HCT116 (cell line): ENCODE measurements at regions not wholly inside any gene's neighbourhood (a gene's known extent, or its start where the extent isn't known, plus 50 kb on each side); places are given as distances from the start of the nearest gene placed in this dataset.
"Not testable (repeated sequence)": the region's sequence is repeated elsewhere in the genome, so short reads cannot be mapped to it uniquely, and the experiment has no call there.

Experiments used
- ATAC-seq: fragments of 200-7000 bp; cut with Tn5 transposase; 2 replicates; pipeline ENCODE4 v1.9.1; 2020; ENCODE audit warnings: mild to moderate bottlenecking, moderate library complexity
- BruUV-seq: library from RNA; stranded (reverse); fragments of 400-500 nt; replicated peaks from 2 replicates; lab custom pipeline; 2021; lab: Mats Ljungman, UMichigan
- CTCF ChIA-PET: fragments of 300-600 bp; sonication (Branson Sonifier 250); formaldehyde crosslinking; loops from one replicate; lab custom pipeline; 2021; ENCODE audit warnings: antibody characterized with exemption; lab: Charles Lee
- POLR2A ChIA-PET: fragments of 300-600, 350-600 bp; sonication (Branson Sonifier 250); formaldehyde crosslinking; loops from one replicate; lab custom pipeline; 2021; ENCODE audit warnings: antibody characterized with exemption; lab: Charles Lee
- RAD21 ChIA-PET, 2 experiments: fragments of 300-600 bp; sonication (Branson Sonifier 250); formaldehyde crosslinking; loops; one replicate each; lab custom pipeline; 2023; ENCODE audit warnings: low total read pairs in 2 of 2; ENCODE audit not compliant: uncharacterized antibody in 2 of 2, unreplicated experiment in 2 of 2, low non-redundant PET in 1 of 2; lab: Charles Lee
- DNase-seq: peaks from one replicate; pipeline ENCODE4 v3.0.0-alpha.2; 2010; ENCODE audit warnings: low read depth, low spot score
- H2AFZ ChIP-seq: fragments of 200-600 bp; shearing (Covaris generic), sonication (generic); 2 replicates; pipeline ENCODE4 v1.6.1; 2017; ENCODE audit warnings: low read depth, mixed run types, mixed read lengths, antibody characterized with exemption, low read length; ENCODE audit not compliant: poor library complexity, severe bottlenecking
- H3K27ac ChIP-seq: 2 replicates; pipeline ENCODE4 v1.5.1; 2012; ENCODE audit warnings: low read depth, low read length
- H3K27me3 ChIP-seq: fragments of 200-600 bp; sonication (generic); 2 replicates; pipeline ENCODE4 v1.6.1; 2016; ENCODE audit warnings: mixed run types, low read length, mixed read lengths; ENCODE audit not compliant: insufficient read depth
- H3K36me3 ChIP-seq, 2 experiments: fragments of 200-500 bp in 1 of 2; fragments of 200-600 bp in 1 of 2; sonication (Bioruptor generic) in 1 of 2; sonication (generic) in 1 of 2; 2 replicates each; pipeline versions ENCODE4 v1.5.1 to v1.6.1; 2014 to 2016; ENCODE audit warnings: low read length in 2 of 2, inconsistent platforms in 1 of 2, mixed read lengths in 1 of 2, mixed run types in 1 of 2; ENCODE audit not compliant: insufficient read depth in 2 of 2, control insufficient read depth in 1 of 2
- H3K4me1 ChIP-seq, 2 experiments: fragments of 200-600 bp in 1 of 2; sonication (generic) in 1 of 2; 2 replicates each; pipeline versions ENCODE4 v1.5.1 to v1.6.1; 2012 to 2017; ENCODE audit warnings: low read length in 2 of 2, inconsistent platforms in 1 of 2, mild to moderate bottlenecking in 1 of 2, mixed read lengths in 1 of 2, mixed run types in 1 of 2, moderate library complexity in 1 of 2; ENCODE audit not compliant: insufficient read depth in 2 of 2, control insufficient read depth in 1 of 2
- H3K4me2 ChIP-seq: fragments of 200-600 bp; sonication (generic); 2 replicates; pipeline ENCODE4 v1.6.1; 2017; ENCODE audit warnings: mixed run types, low read length, mixed read lengths
- H3K4me3 ChIP-seq, 2 experiments: fragments of 200-600 bp in 1 of 2; sonication (generic) in 1 of 2; replicated peaks in 1 of 2; 2 replicates each; pipeline ENCODE4 v1.5.1; 2011 to 2016; ENCODE audit warnings: low read length in 2 of 2, control low read depth in 1 of 2, low read depth in 1 of 2, mild to moderate bottlenecking in 1 of 2, mixed read lengths in 1 of 2, mixed run types in 1 of 2
- H3K79me2 ChIP-seq: fragments of 200-600 bp; sonication (generic); 2 replicates; pipeline ENCODE4 v1.6.1; 2017; ENCODE audit warnings: mild to moderate bottlenecking, mixed run types, low read length, moderate library complexity, mixed read lengths; ENCODE audit not compliant: insufficient read depth
- H3K9ac ChIP-seq: fragments of 200-600 bp; sonication (generic); 2 replicates; pipeline ENCODE4 v1.6.1; 2016; ENCODE audit warnings: low read length, mixed read lengths
- H3K9me2 ChIP-seq: fragments of 200-600 bp; sonication (generic), shearing (Covaris generic); 2 replicates; pipeline ENCODE4 v1.6.1; 2017; ENCODE audit warnings: mixed run types, mild to moderate bottlenecking, moderate library complexity; ENCODE audit not compliant: insufficient read depth
- H3K9me3 ChIP-seq, 2 experiments: fragments of 200-500 bp in 1 of 2; fragments of 200-600 bp in 1 of 2; sonication (Bioruptor generic) in 1 of 2; sonication (generic) in 1 of 2; 2 replicates each; pipeline ENCODE4 v1.6.1; 2014 to 2017; ENCODE audit warnings: low read length in 2 of 2, mixed read lengths in 2 of 2, inconsistent platforms in 1 of 2, low read depth in 1 of 2, mild to moderate bottlenecking in 1 of 2, mixed run types in 1 of 2, moderate library complexity in 1 of 2; ENCODE audit not compliant: control insufficient read depth in 1 of 2, insufficient read depth in 1 of 2
- H4K20me1 ChIP-seq: fragments of 200-600 bp; sonication (generic), shearing (Covaris generic); 2 replicates; pipeline ENCODE4 v1.6.1; 2017; ENCODE audit warnings: mixed run types, mild to moderate bottlenecking, moderate library complexity; ENCODE audit not compliant: insufficient read depth
- CBX3 ChIP-seq: IDR thresholded peaks from 2 replicates; pipeline ENCODE4 v1.6.1; 2012; ENCODE audit warnings: low read depth
- EGR1 ChIP-seq: IDR thresholded peaks from 2 replicates; pipeline ENCODE4 v1.6.1; 2012; ENCODE audit warnings: low read depth
- ELF1 ChIP-seq: IDR thresholded peaks from 2 replicates; pipeline ENCODE4 v1.6.1; 2012; ENCODE audit warnings: low read depth, borderline replicate concordance
- EZH2 ChIP-seq: fragments of 200-600 bp; sonication (generic); IDR thresholded peaks from 2 replicates; pipeline ENCODE4 v1.6.1; 2017; ENCODE audit warnings: antibody characterized with exemption, mixed run types
- FOSL1 ChIP-seq: IDR thresholded peaks from 2 replicates; pipeline ENCODE4 v1.6.1; 2012; ENCODE audit warnings: low read depth
- POLR2A ChIP-seq: IDR thresholded peaks from 2 replicates; pipeline ENCODE4 v1.7.0; 2011; ENCODE audit warnings: borderline replicate concordance; ENCODE audit not compliant: insufficient read depth, insufficient read length; ENCODE audit errors: extremely low read depth
- POLR2AphosphoS5 ChIP-seq: IDR thresholded peaks from 2 replicates; pipeline ENCODE4 v1.6.1; 2011; ENCODE audit warnings: mild to moderate bottlenecking, low read depth, low read length, moderate library complexity
- RAD21 ChIP-seq: IDR thresholded peaks from 2 replicates; pipeline ENCODE4 v1.6.1; 2012; ENCODE audit warnings: low read depth, mild to moderate bottlenecking
- SP1 ChIP-seq: IDR thresholded peaks from 2 replicates; pipeline ENCODE4 v1.6.1; 2012; ENCODE audit warnings: low read depth
- TCF7L2 ChIP-seq: IDR thresholded peaks from 2 replicates; pipeline ENCODE4 v1.7.0; 2011; ENCODE audit warnings: borderline replicate concordance, inconsistent platforms; ENCODE audit not compliant: insufficient read depth, insufficient read length; ENCODE audit errors: extremely low read depth
- ZFX ChIP-seq: fragments of 450-650 bp; IDR thresholded peaks from 2 replicates; pipeline ENCODE4 v1.6.1; 2017
- ZNF274 ChIP-seq: fragments of 200-500 bp; sonication (Bioruptor generic); IDR thresholded peaks from 2 replicates; pipeline ENCODE4 v1.6.1; 2014; ENCODE audit warnings: mild to moderate bottlenecking, low read depth, low read length, inconsistent platforms
- intact Hi-C: fragments of 100-400 bp; cut with micrococcal nuclease; formaldehyde crosslinking; loops from 2 replicates; pipeline ENCODE4 v1.10.0; 2022
- TF ChIP-seq, protein P1 (sequence below): IDR thresholded peaks from 2 replicates; pipeline ENCODE4 v1.6.1; 2011; ENCODE audit warnings: mild to moderate bottlenecking, low read length, moderate library complexity; ENCODE audit not compliant: insufficient replicate concordance; ENCODE audit errors: extremely low read depth
- TF ChIP-seq, protein P2 (sequence below), 3 experiments: fragments of 200-600 bp in 1 of 3; sonication (generic) in 1 of 3; IDR thresholded peaks in 2 of 3; conservative IDR thresholded peaks in 1 of 3; 2 replicates each; pipeline ENCODE4 v1.5.1; 2012 to 2017; ENCODE audit warnings: low read depth in 2 of 3, low read length in 2 of 3, antibody characterized with exemption in 1 of 3, borderline replicate concordance in 1 of 3, control low read depth in 1 of 3, mild to moderate bottlenecking in 1 of 3, mixed read lengths in 1 of 3, mixed run types in 1 of 3, moderate library complexity in 1 of 3; ENCODE audit not compliant: insufficient read depth in 1 of 3
- TF ChIP-seq, protein P3 (sequence below): IDR thresholded peaks from 2 replicates; pipeline ENCODE4 v1.6.1; 2012; ENCODE audit warnings: low read depth

DNA sequence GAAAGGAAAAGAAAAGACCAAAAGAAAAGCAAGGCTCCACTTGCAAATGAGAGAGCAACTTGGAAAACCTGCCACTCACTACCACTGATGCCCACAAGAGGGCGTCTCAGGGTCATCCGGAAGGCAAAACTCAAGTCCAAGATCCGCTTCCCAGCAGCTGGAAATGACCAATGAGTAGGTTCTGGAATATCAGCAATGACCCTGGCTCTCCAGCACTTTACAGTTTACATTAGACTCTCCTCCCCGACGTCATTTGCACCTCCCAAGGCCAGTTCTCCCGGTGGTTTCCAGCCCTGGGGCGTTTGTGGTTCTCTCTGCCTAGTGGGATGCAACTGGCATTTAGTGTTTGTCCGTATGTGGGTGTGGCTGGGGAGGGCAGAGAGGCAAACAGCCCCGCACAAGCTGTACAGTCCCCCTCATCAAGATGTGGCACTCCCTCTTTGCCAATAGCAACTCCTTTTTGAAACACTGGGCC lies 193.8 kb upstream of the ZNF618 start:
- DNase-seq (peak; percentile 83), ATAC-seq (peak; percentile 85)
- POLR2A ChIA-PET = no interaction called here
- TF ChIP-seq ELF1 (no peak), EGR1 (no peak), POLR2A (no peak), TCF7L2 (no peak), RAD21 (peak; percentile 89), POLR2AphosphoS5 (no peak), ZNF274 (no peak), ZFX (no peak), SP1 (no peak), CBX3 (no peak), EZH2 (no peak), FOSL1 (no peak)
- TF ChIP-seq, protein P1, sequence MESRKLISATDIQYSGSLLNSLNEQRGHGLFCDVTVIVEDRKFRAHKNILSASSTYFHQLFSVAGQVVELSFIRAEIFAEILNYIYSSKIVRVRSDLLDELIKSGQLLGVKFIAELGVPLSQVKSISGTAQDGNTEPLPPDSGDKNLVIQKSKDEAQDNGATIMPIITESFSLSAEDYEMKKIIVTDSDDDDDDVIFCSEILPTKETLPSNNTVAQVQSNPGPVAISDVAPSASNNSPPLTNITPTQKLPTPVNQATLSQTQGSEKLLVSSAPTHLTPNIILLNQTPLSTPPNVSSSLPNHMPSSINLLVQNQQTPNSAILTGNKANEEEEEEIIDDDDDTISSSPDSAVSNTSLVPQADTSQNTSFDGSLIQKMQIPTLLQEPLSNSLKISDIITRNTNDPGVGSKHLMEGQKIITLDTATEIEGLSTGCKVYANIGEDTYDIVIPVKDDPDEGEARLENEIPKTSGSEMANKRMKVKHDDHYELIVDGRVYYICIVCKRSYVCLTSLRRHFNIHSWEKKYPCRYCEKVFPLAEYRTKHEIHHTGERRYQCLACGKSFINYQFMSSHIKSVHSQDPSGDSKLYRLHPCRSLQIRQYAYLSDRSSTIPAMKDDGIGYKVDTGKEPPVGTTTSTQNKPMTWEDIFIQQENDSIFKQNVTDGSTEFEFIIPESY = no peak
- TF ChIP-seq, protein P2, sequence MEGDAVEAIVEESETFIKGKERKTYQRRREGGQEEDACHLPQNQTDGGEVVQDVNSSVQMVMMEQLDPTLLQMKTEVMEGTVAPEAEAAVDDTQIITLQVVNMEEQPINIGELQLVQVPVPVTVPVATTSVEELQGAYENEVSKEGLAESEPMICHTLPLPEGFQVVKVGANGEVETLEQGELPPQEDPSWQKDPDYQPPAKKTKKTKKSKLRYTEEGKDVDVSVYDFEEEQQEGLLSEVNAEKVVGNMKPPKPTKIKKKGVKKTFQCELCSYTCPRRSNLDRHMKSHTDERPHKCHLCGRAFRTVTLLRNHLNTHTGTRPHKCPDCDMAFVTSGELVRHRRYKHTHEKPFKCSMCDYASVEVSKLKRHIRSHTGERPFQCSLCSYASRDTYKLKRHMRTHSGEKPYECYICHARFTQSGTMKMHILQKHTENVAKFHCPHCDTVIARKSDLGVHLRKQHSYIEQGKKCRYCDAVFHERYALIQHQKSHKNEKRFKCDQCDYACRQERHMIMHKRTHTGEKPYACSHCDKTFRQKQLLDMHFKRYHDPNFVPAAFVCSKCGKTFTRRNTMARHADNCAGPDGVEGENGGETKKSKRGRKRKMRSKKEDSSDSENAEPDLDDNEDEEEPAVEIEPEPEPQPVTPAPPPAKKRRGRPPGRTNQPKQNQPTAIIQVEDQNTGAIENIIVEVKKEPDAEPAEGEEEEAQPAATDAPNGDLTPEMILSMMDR (IDR thresholded peaks at IDR 0.05 in 2 of 3, conservative IDR thresholded peaks at IDR 0.05 in 1 of 3; ENCODE audit: borderline replicate concordance in 1 of 3, insufficient read depth in 1 of 3, low read depth in 2 of 3, low read length in 2 of 3) = peak; percentile 74 to 96 (median 93)
- TF ChIP-seq, protein P3, sequence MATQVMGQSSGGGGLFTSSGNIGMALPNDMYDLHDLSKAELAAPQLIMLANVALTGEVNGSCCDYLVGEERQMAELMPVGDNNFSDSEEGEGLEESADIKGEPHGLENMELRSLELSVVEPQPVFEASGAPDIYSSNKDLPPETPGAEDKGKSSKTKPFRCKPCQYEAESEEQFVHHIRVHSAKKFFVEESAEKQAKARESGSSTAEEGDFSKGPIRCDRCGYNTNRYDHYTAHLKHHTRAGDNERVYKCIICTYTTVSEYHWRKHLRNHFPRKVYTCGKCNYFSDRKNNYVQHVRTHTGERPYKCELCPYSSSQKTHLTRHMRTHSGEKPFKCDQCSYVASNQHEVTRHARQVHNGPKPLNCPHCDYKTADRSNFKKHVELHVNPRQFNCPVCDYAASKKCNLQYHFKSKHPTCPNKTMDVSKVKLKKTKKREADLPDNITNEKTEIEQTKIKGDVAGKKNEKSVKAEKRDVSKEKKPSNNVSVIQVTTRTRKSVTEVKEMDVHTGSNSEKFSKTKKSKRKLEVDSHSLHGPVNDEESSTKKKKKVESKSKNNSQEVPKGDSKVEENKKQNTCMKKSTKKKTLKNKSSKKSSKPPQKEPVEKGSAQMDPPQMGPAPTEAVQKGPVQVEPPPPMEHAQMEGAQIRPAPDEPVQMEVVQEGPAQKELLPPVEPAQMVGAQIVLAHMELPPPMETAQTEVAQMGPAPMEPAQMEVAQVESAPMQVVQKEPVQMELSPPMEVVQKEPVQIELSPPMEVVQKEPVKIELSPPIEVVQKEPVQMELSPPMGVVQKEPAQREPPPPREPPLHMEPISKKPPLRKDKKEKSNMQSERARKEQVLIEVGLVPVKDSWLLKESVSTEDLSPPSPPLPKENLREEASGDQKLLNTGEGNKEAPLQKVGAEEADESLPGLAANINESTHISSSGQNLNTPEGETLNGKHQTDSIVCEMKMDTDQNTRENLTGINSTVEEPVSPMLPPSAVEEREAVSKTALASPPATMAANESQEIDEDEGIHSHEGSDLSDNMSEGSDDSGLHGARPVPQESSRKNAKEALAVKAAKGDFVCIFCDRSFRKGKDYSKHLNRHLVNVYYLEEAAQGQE = no peak
- no peak overlapping the region for H3K9ac ChIP-seq
- peaks cover 0 to 6% of the 10 kb centered on the region in 2 experiments; a peak in 2 of 4 replicates for H3K4me1 ChIP-seq
- peak overlapping the region; percentile 62 for H2AFZ ChIP-seq
- no peaks in the 10 kb centered on the region for H3K36me3 ChIP-seq
- H4K20me1 ChIP-seq = no peaks in the 10 kb centered on the region
- H3K27me3 ChIP-seq = peaks cover 15% of the 10 kb centered on the region
- RAD21 ChIA-PET = no interaction called here
- CTCF ChIA-PET = interaction anchor here (0.6 to 2.4 kb wide), 8 partner anchors 8 to 608 kb away, joined by 3 to 13 read pairs (median 4); no protein-coding TSS in a partner anchor
- no peaks in the 10 kb centered on the region for H3K9me2 ChIP-seq
- peak overlapping the region in 1 of 2 experiments; percentile 24; a peak in 2 of 4 replicates for H3K4me3 ChIP-seq
- no peaks in the 10 kb centered on the region for H3K79me2 ChIP-seq
- H3K4me2 ChIP-seq = peak overlapping the region; percentile 63
- intact Hi-C loops = loop anchor here (1.0 kb wide), 1 partner anchor 623 kb away; no protein-coding TSS in a partner anchor
- no TSS peak for BruUV-seq
- no peaks in the 10 kb centered on the region for H3K9me3 ChIP-seq
- no peak overlapping the region for H3K27ac ChIP-seq

DNA sequence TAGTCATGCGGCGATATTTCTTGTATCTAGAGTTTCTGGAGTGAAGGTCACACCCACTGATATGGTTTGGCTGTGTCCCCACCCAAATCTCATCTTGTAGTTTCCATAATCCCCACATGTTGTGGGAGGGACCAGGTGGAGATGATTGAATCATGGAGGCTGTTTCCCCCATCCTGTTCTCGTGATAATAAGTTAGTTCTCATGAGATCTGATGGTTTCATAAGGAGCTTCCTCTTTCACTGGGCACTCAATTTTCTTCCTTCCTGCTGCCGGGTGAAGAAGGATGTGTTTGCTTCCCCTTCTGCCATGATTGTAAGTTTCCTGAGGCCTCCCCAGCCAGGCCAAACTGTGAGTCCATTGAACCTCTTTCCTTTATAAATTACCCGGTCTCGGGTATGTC lies 190.5 kb upstream of the ZNF618 start:
- H3K27ac ChIP-seq, H2AFZ ChIP-seq, H3K4me1 ChIP-seq, H3K36me3 ChIP-seq, H3K27me3 ChIP-seq, H3K9me2 ChIP-seq, H3K4me2 ChIP-seq, H4K20me1 ChIP-seq, BruUV-seq, ATAC-seq, H3K4me3 ChIP-seq, RAD21 ChIA-PET, DNase-seq, CTCF ChIA-PET, H3K9me3 ChIP-seq, H3K9ac ChIP-seq, H3K79me2 ChIP-seq, intact Hi-C loops, POLR2A ChIA-PET: not testable (repeated sequence)
